ENCODE measurements at regions not wholly inside any gene's neighbourhood (a gene's known extent, or its start where the extent isn't known, plus 50 kb on each side); places are given as distances from the start of the nearest gene placed in this dataset.

DNA sequence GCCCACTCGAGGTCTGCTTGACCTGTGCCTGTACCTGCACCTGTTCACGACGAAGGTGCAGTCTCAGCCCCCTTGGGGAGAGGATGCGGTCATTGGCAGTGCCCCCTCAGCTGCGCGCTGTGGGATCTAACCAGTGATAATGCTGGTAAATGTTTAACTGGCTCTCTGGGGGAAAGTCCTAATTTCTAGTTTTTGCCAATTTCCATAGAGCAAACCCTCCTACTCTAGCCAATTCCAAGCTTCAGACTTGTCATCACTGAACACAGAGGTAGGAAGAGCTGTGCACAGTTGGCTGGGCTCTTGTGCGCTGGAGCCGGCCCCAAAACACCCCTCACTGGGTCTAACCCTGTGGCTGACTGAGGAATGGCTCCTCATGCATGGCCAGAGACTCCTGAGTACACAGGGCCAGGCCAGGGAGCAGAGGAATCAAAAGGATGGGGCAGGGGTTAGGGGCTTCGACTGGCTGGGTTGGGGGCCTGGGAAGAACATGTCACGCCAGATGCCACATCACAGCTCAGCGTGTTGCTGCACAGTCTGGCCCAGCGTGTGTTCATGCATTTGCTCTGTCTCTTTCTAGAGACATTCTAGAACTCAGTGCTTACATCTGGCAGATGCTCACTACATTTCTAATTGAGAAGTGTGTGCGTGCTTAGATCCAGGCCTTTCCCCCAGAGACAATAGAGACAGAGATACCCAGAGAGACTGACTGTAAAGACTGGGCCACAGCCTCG, 270.8 kb downstream of the BCOR start:
- Histone ChIP-seq H3K9me3 (ENCODE audit: insufficient read depth, low read depth, low read length) (no peaks in the 10 kb centered on the region), H3K4me3 (ENCODE audit: low read length) (no peak overlapping the region), H3K27me3 (ENCODE audit: insufficient read depth, low read length) (no peaks in the 10 kb centered on the region; the same call in 1 of the 2 replicates), H3K9ac (ENCODE audit: low read depth, low read length) (no peak overlapping the region), H3K27ac (ENCODE audit: low read depth, low read length) (no peak overlapping the region), H3K36me3 (ENCODE audit: insufficient read depth, low read length) (no peaks in the 10 kb centered on the region), H3K4me1 (ENCODE audit: insufficient read depth, low read length) (peaks cover 6% of the 10 kb centered on the region)
- 93% methylated on average over 14 of the region's 14 CpGs for WGBS

DNA sequence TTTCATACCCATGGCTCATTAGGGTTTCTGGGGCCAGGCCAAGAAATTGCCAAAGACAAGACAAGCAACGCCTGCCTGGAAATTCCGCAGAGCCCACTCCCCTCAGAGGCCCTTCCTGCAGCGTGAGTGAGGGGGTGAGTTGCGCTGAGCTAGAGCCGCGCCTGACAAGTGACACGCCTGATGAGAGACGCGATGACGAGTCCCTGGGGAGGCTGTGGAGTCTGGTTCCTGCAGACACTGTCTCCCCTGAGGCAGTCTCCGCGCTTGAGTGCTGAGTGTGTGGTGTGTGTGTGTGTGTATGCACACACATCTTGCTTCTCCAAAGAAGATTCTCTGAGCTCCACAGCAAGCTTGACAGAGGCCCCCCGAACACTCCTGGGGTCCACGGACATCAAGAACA, 269.8 kb downstream of the BCOR start:
- Histone ChIP-seq H3K9ac (ENCODE audit: low read depth, low read length) (no peak overlapping the region), H3K4me3 (ENCODE audit: low read length) (no peak overlapping the region), H3K27me3 (ENCODE audit: insufficient read depth, low read length) (no peaks in the 10 kb centered on the region; the same call in 1 of the 2 replicates), H3K4me1 (ENCODE audit: insufficient read depth, low read length) (no peaks in the 10 kb centered on the region), H3K9me3 (ENCODE audit: insufficient read depth, low read depth, low read length) (no peaks in the 10 kb centered on the region), H3K27ac (ENCODE audit: low read depth, low read length) (no peak overlapping the region), H3K36me3 (ENCODE audit: insufficient read depth, low read length) (no peaks in the 10 kb centered on the region)
- 97% methylated on average over 14 of the region's 14 CpGs for WGBS

DNA sequence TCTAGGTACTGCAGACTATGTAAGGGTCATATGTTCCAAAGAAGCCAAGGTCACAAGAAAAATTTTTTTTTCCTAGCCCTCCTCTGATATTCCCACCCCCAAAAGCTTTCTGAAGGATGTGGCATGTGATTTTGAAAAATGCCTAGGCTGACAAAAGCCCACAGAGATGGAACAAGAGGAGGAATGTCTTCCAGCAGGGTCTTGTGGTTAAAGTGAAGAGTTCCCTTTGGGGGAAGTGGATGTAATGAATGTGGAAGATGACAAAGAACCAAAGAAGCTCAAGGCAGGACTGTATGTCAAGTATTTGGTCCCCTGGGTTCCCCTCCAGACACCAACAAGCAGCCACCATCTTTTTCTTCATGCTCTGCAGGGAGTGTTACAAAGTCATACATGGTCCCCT, 268.8 kb downstream of the BCOR start:
- no peaks in the 10 kb centered on the region for H3K4me1 ChIP-seq (ENCODE audit: insufficient read depth, low read length)
- no peaks in the 10 kb centered on the region; the same call in 1 of the 2 replicates for H3K27me3 ChIP-seq (ENCODE audit: insufficient read depth, low read length)
- no peak overlapping the region for H3K27ac ChIP-seq (ENCODE audit: low read depth, low read length)
- H3K36me3 ChIP-seq (ENCODE audit: insufficient read depth, low read length) = no peaks in the 10 kb centered on the region
- no peaks in the 10 kb centered on the region for H3K9me3 ChIP-seq (ENCODE audit: insufficient read depth, low read depth, low read length)
- no peak overlapping the region for H3K9ac ChIP-seq (ENCODE audit: low read depth, low read length)
- no peak overlapping the region for H3K4me3 ChIP-seq (ENCODE audit: low read length)

DNA sequence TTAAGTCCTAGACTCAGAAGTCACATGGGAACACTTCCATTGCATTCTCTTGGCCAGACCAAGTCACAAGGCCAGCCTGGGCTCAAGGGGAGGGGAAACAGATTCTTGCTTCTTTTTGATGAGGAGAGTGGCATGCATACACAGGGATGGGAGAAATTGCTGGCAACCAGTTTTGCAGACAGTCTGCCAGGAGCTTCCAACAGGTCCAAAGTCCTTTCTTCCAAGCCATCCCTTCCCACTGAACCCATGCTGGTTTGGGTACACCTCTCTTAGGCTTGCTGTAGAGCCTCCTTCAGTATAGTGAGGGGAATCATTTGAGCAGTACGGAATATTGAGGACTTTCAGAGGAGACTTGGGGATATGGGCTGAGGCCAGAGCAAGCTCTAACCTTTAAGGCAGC, 267.8 kb downstream of the BCOR start:
- 84% methylated on average over 1 of the region's 1 CpG for WGBS

DNA sequence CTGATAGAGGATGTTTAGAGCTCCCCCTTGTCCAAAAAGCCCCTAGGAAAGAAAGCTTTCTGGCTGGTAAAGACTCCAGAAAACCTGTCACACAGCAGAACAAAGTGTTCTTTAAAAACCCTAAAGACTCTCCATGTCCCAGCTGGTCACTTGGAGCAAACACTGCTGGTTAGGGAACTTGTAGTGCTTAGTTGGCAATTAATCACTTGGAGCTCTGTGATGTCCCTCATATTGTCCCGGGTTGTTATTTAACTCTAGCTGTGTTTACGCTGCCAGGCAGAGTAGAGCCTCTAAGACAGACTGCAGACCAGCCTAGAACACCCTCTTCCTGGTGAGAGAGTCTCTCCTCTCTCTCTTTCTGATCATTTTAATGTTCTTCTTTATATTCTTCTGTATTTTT, 267.3 kb downstream of the BCOR start:
- WGBS = 86% methylated on average over 2 of the region's 2 CpGs
- H3K4me3 ChIP-seq (ENCODE audit: low read length) = no peak overlapping the region
- no peaks in the 10 kb centered on the region for H3K9me3 ChIP-seq (ENCODE audit: insufficient read depth, low read depth, low read length)

More for the DNA sequence above, 267.8 kb downstream of the BCOR start:
- Histone ChIP-seq H3K9me3 (ENCODE audit: insufficient read depth, low read depth, low read length) (no peaks in the 10 kb centered on the region), H3K36me3 (ENCODE audit: insufficient read depth, low read length) (no peaks in the 10 kb centered on the region), H3K4me1 (ENCODE audit: insufficient read depth, low read length) (no peaks in the 10 kb centered on the region), H3K27me3 (ENCODE audit: insufficient read depth, low read length) (no peaks in the 10 kb centered on the region; the same call in 1 of the 2 replicates), H3K9ac (ENCODE audit: low read depth, low read length) (no peak overlapping the region), H3K4me3 (ENCODE audit: low read length) (no peak overlapping the region), H3K27ac (ENCODE audit: low read depth, low read length) (no peak overlapping the region)

GRCh38 chrX:39832211-39832610, 265.5 kb downstream of the BCOR start:
- Histone ChIP-seq H3K36me3 (ENCODE audit: insufficient read depth, low read length) (no peaks in the 10 kb centered on the region), H3K27ac (ENCODE audit: low read depth, low read length) (no peak overlapping the region), H3K27me3 (ENCODE audit: insufficient read depth, low read length) (no peaks in the 10 kb centered on the region), H3K4me3 (ENCODE audit: low read length) (no peak overlapping the region), H3K4me1 (ENCODE audit: insufficient read depth, low read length) (no peaks in the 10 kb centered on the region), H3K9me3 (ENCODE audit: insufficient read depth, low read depth, low read length) (no peaks in the 10 kb centered on the region), H3K9ac (ENCODE audit: low read depth, low read length) (no peak overlapping the region)
- WGBS = 78% methylated on average over 11 of the region's 11 CpGs

More for the DNA sequence above, 267.3 kb downstream of the BCOR start:
- no peak overlapping the region for H3K9ac ChIP-seq (ENCODE audit: low read depth, low read length)
- no peak overlapping the region for H3K27ac ChIP-seq (ENCODE audit: low read depth, low read length)
- H3K27me3 ChIP-seq (ENCODE audit: insufficient read depth, low read length) = no peaks in the 10 kb centered on the region; the same call in 1 of the 2 replicates
- no peaks in the 10 kb centered on the region for H3K4me1 ChIP-seq (ENCODE audit: insufficient read depth, low read length)
- no peaks in the 10 kb centered on the region for H3K36me3 ChIP-seq (ENCODE audit: insufficient read depth, low read length)

- 92% methylated on average over 1 of the region's 3 CpGs for WGBS
- H3K36me3 ChIP-seq (ENCODE audit: insufficient read depth, low read length) = no peaks in the 10 kb centered on the region
- no peaks in the 10 kb centered on the region for H3K4me1 ChIP-seq (ENCODE audit: insufficient read depth, low read length)
- H3K27ac ChIP-seq (ENCODE audit: low read depth, low read length) = no peak overlapping the region
- no peak overlapping the region for H3K9ac ChIP-seq (ENCODE audit: low read depth, low read length)
- H3K27me3 ChIP-seq (ENCODE audit: insufficient read depth, low read length) = no peaks in the 10 kb centered on the region
- H3K9me3 ChIP-seq (ENCODE audit: insufficient read depth, low read depth, low read length) = no peaks in the 10 kb centered on the region
- no peak overlapping the region for H3K4me3 ChIP-seq (ENCODE audit: low read length)
These were observed 263.2 kb downstream of the BCOR start for GRCh38 chrX:39834600-39834999.

- WGBS = 98% methylated on average over 5 of the region's 5 CpGs
- Histone ChIP-seq H3K9me3 (ENCODE audit: insufficient read depth, low read depth, low read length) (no peaks in the 10 kb centered on the region), H3K9ac (ENCODE audit: low read depth, low read length) (no peak overlapping the region)
These were observed 262.5 kb downstream of the BCOR start for GRCh38 chrX:39835241-39835640.

DNA sequence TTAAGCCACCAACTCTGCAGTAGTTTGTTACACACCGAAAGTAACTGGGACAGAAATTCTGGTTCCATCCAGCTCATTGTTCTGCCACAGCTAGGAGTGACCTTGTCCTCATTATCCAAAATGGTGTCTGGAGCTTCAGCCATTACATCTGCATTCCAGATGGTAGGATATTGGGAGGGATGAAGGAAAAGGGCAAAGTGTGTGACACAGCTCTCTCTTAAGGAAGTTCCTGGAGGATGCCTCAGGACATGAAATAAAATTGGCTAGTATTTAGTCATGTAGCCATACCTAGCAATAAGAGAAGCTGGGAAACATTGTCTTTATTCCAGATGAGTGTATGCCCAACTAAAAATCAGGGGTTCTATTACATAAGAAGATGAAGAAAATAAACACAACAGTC, 262.0 kb downstream of the BCOR start:
- Histone ChIP-seq H3K36me3 (ENCODE audit: insufficient read depth, low read length) (no peaks in the 10 kb centered on the region), H3K4me3 (ENCODE audit: low read length) (no peak overlapping the region), H3K9me3 (ENCODE audit: insufficient read depth, low read depth, low read length) (no peaks in the 10 kb centered on the region), H3K9ac (ENCODE audit: low read depth, low read length) (no peak overlapping the region), H3K4me1 (ENCODE audit: insufficient read depth, low read length) (no peaks in the 10 kb centered on the region), H3K27ac (ENCODE audit: low read depth, low read length) (no peak overlapping the region), H3K27me3 (ENCODE audit: insufficient read depth, low read length) (no peaks in the 10 kb centered on the region)
- WGBS = 97% methylated on average over 1 of the region's 1 CpG

More at GRCh38 chrX:39835241-39835640, 262.5 kb downstream of the BCOR start:
- no peaks in the 10 kb centered on the region for H3K36me3 ChIP-seq (ENCODE audit: insufficient read depth, low read length)
- no peak overlapping the region for H3K4me3 ChIP-seq (ENCODE audit: low read length)
- H3K27ac ChIP-seq (ENCODE audit: low read depth, low read length) = no peak overlapping the region
- no peaks in the 10 kb centered on the region for H3K27me3 ChIP-seq (ENCODE audit: insufficient read depth, low read length)
- no peaks in the 10 kb centered on the region for H3K4me1 ChIP-seq (ENCODE audit: insufficient read depth, low read length)

DNA sequence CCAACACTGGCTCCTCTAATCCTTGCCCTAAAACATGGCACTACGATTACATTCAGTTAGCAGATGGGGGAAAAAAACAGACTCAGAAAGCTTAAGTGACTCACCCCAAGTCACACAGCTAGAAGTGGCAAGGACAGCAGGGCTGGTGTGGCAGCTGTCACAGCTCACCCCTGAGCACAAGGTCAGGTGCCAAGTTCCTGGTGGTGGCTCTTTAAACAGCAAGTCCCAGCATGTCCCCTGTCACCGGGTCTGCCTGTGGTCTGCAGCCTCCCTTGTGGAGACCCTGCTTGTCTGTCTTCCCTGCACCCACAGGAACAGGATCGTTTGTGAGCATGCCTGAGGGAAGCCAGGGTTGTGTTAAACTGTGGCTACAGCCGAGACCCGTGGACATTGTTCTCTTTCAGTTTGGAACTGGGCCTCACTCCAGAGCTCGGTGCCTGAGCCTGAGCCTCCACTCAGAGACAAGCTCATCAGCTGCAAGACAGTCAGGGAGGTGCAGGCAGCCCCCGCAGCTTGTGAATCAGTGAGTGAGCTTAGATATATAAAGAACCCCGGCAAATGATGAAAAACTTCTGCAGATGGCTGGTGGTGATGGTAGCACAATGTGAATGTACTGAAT, 260.8 kb downstream of the BCOR start:
- 86% methylated on average over 8 of the region's 8 CpGs for WGBS
- Histone ChIP-seq H3K4me3 (ENCODE audit: low read length) (no peak overlapping the region), H3K9me3 (ENCODE audit: insufficient read depth, low read depth, low read length) (no peaks in the 10 kb centered on the region), H3K4me1 (ENCODE audit: insufficient read depth, low read length) (peaks cover 7% of the 10 kb centered on the region; the same call in 1 of the 2 replicates), H3K36me3 (ENCODE audit: insufficient read depth, low read length) (no peaks in the 10 kb centered on the region), H3K9ac (ENCODE audit: low read depth, low read length) (no peak overlapping the region), H3K27ac (ENCODE audit: low read depth, low read length) (no peak overlapping the region), H3K27me3 (ENCODE audit: insufficient read depth, low read length) (no peaks in the 10 kb centered on the region)

GRCh38 chrX:39837688-39838087, 260.1 kb downstream of the BCOR start:
- no peak overlapping the region for H3K27ac ChIP-seq (ENCODE audit: low read depth, low read length)
- whole genome bisulfite sequencing = 96% methylated on average over 2 of the region's 2 CpGs

More at GRCh38 chrX:39837688-39838087, 260.1 kb downstream of the BCOR start:
- no peaks in the 10 kb centered on the region for H3K27me3 ChIP-seq (ENCODE audit: insufficient read depth, low read length)
- H3K4me1 ChIP-seq (ENCODE audit: insufficient read depth, low read length) = peaks cover 8% of the 10 kb centered on the region; the same call in 1 of the 2 replicates
- H3K9ac ChIP-seq (ENCODE audit: low read depth, low read length) = no peak overlapping the region
- no peaks in the 10 kb centered on the region for H3K36me3 ChIP-seq (ENCODE audit: insufficient read depth, low read length)
- no peaks in the 10 kb centered on the region for H3K9me3 ChIP-seq (ENCODE audit: insufficient read depth, low read depth, low read length)
- H3K4me3 ChIP-seq (ENCODE audit: low read length) = no peak overlapping the region

All from HUES64 (cell line).